Liver (tissue), 8 donors: ENCODE measurements at regions not wholly inside any gene's neighbourhood (a gene's known extent, or its start where the extent isn't known, plus 50 kb on each side); places are given as distances from the start of the nearest gene placed in this dataset.

Experiments
- DNase-seq: peaks from one replicate; pipeline ENCODE4 v3.0.0-alpha.2; 2017; ENCODE audit warnings: low spot score
- H3K27ac ChIP-seq, 2 donors: one replicate each; pipeline ENCODE4 v1.7.0; 2013; ENCODE audit warnings: inconsistent platforms in 2 of 2, low read length in 2 of 2, control low read depth in 1 of 2, low read depth in 1 of 2, mild to moderate bottlenecking in 1 of 2
- H3K27me3 ChIP-seq, 4 donors: one replicate each; pipeline versions ENCODE4 v1.6.1 to v1.7.0; 2013; ENCODE audit warnings: low read length in 3 of 4, inconsistent platforms in 1 of 4, mild to moderate bottlenecking in 1 of 4, moderate library complexity in 1 of 4; ENCODE audit not compliant: control insufficient read depth in 4 of 4, insufficient read depth in 4 of 4
- H3K36me3 ChIP-seq, 4 donors: one replicate each; pipeline versions ENCODE4 v1.6.1 to v1.7.0; 2013; ENCODE audit warnings: low read length in 3 of 4, mild to moderate bottlenecking in 3 of 4, low read depth in 1 of 4, moderate library complexity in 1 of 4; ENCODE audit not compliant: control insufficient read depth in 4 of 4, insufficient read depth in 3 of 4
- H3K4me1 ChIP-seq, 4 donors: one replicate each; pipeline versions ENCODE4 v1.6.1 to v1.7.0; 2013; ENCODE audit warnings: low read length in 3 of 4, mild to moderate bottlenecking in 3 of 4, moderate library complexity in 1 of 4; ENCODE audit not compliant: control insufficient read depth in 4 of 4, insufficient read depth in 4 of 4
- H3K4me3 ChIP-seq, 3 donors: one replicate each; pipeline versions ENCODE4 v1.6.1 to v1.7.0; 2013; ENCODE audit warnings: low read length in 3 of 3, control low read depth in 1 of 3, low read depth in 1 of 3, mild to moderate bottlenecking in 1 of 3
- H3K9ac ChIP-seq, 2 donors: one replicate each; pipeline ENCODE4 v1.7.0; 2013; ENCODE audit warnings: low read length in 2 of 2, mild to moderate bottlenecking in 2 of 2, moderate library complexity in 2 of 2, control low read depth in 1 of 2, low read depth in 1 of 2
- H3K9me3 ChIP-seq, 4 donors: one replicate each; pipeline versions ENCODE4 v1.6.1 to v1.7.0; 2013; ENCODE audit warnings: low read length in 3 of 4; ENCODE audit not compliant: control insufficient read depth in 4 of 4
- ATF3 ChIP-seq: IDR thresholded peaks from 2 replicates; pipeline ENCODE4 v1.6.1; 2016; ENCODE audit warnings: antibody characterized with exemption
- CTCF ChIP-seq: fragments of 150-350 bp; IDR thresholded peaks from 2 replicates; pipeline ENCODE4 v1.5.1; 2017; ENCODE audit warnings: improper control_type of control experiment, low read depth, low read length; ENCODE audit not compliant: missing input control
- EGR1 ChIP-seq, 2 donors: IDR thresholded peaks; 2 replicates each; pipeline ENCODE4 v1.6.1; 2016 to 2018; ENCODE audit warnings: antibody characterized with exemption in 2 of 2, low read depth in 2 of 2
- FOXA2 ChIP-seq: IDR thresholded peaks from 2 replicates; pipeline ENCODE4 v1.6.1; 2016; ENCODE audit warnings: antibody characterized with exemption
- GABPA ChIP-seq, 2 donors: IDR thresholded peaks in 1 of 2; conservative IDR thresholded peaks in 1 of 2; 2 replicates each; pipeline ENCODE4 v1.6.1; 2016; ENCODE audit warnings: antibody characterized with exemption in 2 of 2, mild to moderate bottlenecking in 1 of 2, moderate library complexity in 1 of 2
- HNF4A ChIP-seq, 2 donors: conservative IDR thresholded peaks; 2 replicates each; pipeline ENCODE4 v1.6.1; 2016; ENCODE audit warnings: antibody characterized with exemption in 2 of 2, mild to moderate bottlenecking in 2 of 2
- MAX ChIP-seq: IDR thresholded peaks from 2 replicates; pipeline ENCODE4 v1.6.1; 2016; ENCODE audit warnings: antibody characterized with exemption
- RAD21 ChIP-seq, 2 donors: IDR thresholded peaks; 2 replicates each; pipeline ENCODE4 v1.6.1; 2016; ENCODE audit warnings: antibody characterized with exemption in 2 of 2, mild to moderate bottlenecking in 2 of 2
- REST ChIP-seq: IDR thresholded peaks from 2 replicates; pipeline ENCODE4 v1.6.1; 2016; ENCODE audit warnings: antibody characterized with exemption, mild to moderate bottlenecking
- RXRA ChIP-seq, 2 donors: IDR thresholded peaks; 2 replicates each; pipeline ENCODE4 v1.6.1; 2017 to 2018; ENCODE audit warnings: antibody characterized with exemption in 2 of 2, mild to moderate bottlenecking in 1 of 2
- SP1 ChIP-seq: IDR thresholded peaks from 2 replicates; pipeline ENCODE4 v1.6.1; 2018; ENCODE audit warnings: antibody characterized with exemption, mild to moderate bottlenecking
- TAF1 ChIP-seq: conservative IDR thresholded peaks from 2 replicates; pipeline ENCODE4 v1.6.1; 2016; ENCODE audit warnings: antibody characterized with exemption, mild to moderate bottlenecking
- ZBTB33 ChIP-seq: IDR thresholded peaks from 2 replicates; pipeline ENCODE4 v1.6.1; 2016; ENCODE audit warnings: antibody characterized with exemption
- WGBS: extraction: QIAGEN DNeasy Blood & Tissue Kit; methylation state at CpG from one replicate; pipeline ENCODE4 v1.1.7; 2013; 5-methylcytosine and 5-hydroxymethylcytosine counted together
- donor health status: healthy.
- donor health status: healthy.
- donor health status: healthy.
- donor health status: healthy.
- donor health status: healthy.

- WGBS, result 69% methylated on average over 1 of the region's 1 CpG
- no peaks in the 10 kb centered on the region for H3K27me3 ChIP-seq
- TF ChIP-seq ATF3 (no peak), HNF4A (conservative IDR thresholded peaks at IDR 0.05) (no peak), REST (no peak), RXRA (IDR thresholded peaks at IDR 0.05) (no peak), GABPA (IDR thresholded peaks at IDR 0.05 in 1 of 2, conservative IDR thresholded peaks at IDR 0.05 in 1 of 2) (no peak), ZBTB33 (no peak), MAX (no peak), TAF1 (no peak), EGR1 (IDR thresholded peaks at IDR 0.05; ENCODE audit: low read depth in 2 of 2) (no peak), SP1 (no peak), FOXA2 (no peak)
- H3K4me1 ChIP-seq, result no peaks in the 10 kb centered on the region
- DNase-seq, result no peak
- no peak overlapping the region for H3K27ac ChIP-seq
- no peak overlapping the region for H3K4me3 ChIP-seq
- H3K36me3 ChIP-seq, result no peaks in the 10 kb centered on the region
- H3K9ac ChIP-seq, result no peak overlapping the region
- peaks cover 1 to 11% (median 4%) of the 10 kb centered on the region in 4 donors for H3K9me3 ChIP-seq
Measured at GRCh38 chr22:44375451-44375850, 62.7 kb upstream of the SHISAL1 start.

- DNase-seq, result no peak
- Histone ChIP-seq H3K4me3 (no peak overlapping the region), H3K4me1 (no peaks in the 10 kb centered on the region), H3K9me3 (peaks cover 1 to 8% (median 2%) of the 10 kb centered on the region in 4 donors), H3K27me3 (no peaks in the 10 kb centered on the region), H3K36me3 (no peaks in the 10 kb centered on the region), H3K27ac (no peak overlapping the region), H3K9ac (no peak overlapping the region)
- peak in 1 of 2 donors; percentile 57 for TF ChIP-seq HNF4A (conservative IDR thresholded peaks at IDR 0.05)
- peak in 1 of 2 donors; percentile 67 for TF ChIP-seq RXRA (IDR thresholded peaks at IDR 0.05)
- no peak for TF ChIP-seq ZBTB33
- TF ChIP-seq RAD21 (IDR thresholded peaks at IDR 0.05), result peak in 1 of 2 donors; percentile 19
- TF ChIP-seq CTCF, result no peak
- WGBS, result 32% methylated on average over 3 of the region's 3 CpGs
Measured at GRCh38 chr22:44373234-44373633, 60.5 kb upstream of the SHISAL1 start.
